ELF-1 (cell line): ENCODE measurements at regions not wholly inside any gene's neighbourhood (a gene's known extent, or its start where the extent isn't known, plus 50 kb on each side); places are given as distances from the start of the nearest gene placed in this dataset.
"Not testable (repeated sequence)": the region's sequence is repeated elsewhere in the genome, so short reads cannot be mapped to it uniquely, and the experiment has no call there.

Experiments used
- DNase-seq: peaks from one replicate; pipeline ENCODE4 v3.0.0-alpha.2; 2016; ENCODE audit warnings: low read depth, low spot score

GRCh38 chr2:65790676-65790935 lies 358.2 kb upstream of the SPRED2 start:
- DNase-seq, result peak; percentile 16

DNA sequence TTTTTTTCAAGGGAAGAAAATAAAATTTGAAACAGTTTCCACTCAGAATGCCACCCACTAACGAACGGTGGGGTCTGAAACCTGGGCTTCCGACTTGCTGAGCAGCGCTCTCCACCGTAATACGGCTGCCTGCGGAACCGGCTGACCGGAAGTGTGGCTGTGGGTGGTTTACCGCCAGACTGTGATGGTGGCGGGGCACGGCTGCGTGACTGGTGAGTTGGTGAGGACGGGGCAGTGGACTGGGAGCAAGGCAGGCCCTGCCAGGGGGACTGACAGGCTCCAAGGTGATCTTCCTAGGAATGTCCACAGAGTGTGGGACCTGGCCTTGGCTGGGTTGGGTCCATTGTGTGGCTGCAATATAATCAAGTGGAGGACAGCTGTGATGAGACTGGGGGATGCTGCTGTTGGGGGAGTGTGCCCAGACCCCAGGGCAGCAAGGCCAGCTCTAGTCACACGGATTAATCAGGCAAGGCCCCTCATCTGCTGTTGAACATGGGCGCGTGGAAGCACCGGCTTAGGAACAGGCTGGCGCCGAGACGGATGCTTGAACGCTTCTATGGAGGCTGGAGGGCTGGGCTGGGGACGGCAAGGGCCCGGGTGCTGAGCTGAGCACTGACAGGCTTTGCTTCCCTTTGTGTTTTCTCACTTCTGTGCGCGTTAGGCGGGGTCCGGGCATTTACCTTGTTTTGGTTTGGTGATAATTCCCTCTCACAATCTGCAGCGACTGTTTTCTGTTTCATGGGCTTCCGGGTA lies 357.7 kb upstream of the SPRED2 start:
- DNase-seq, result no peak

GRCh38 chr2:65788556-65788955 lies 356.2 kb upstream of the SPRED2 start:
- DNase-seq, result no peak

DNA sequence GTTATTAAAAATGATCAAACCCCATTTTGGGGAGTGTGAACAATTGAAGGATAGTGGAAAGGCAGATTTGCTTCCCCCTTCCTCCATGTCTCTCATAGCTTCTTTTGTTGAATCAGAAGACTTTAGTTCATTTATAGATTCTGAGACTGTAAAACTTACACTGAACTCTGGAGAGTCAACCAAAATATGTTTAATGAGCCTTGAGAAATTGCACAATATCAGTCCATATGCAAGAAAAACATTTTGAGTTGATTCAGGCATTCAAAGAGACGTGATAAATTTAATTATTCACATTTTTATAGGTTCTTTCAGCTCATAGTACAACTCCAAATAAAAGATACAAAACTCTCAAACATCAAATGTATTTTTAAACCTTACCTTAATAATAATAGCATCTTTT lies 354.4 kb upstream of the SPRED2 start:
- no peak for DNase-seq

DNA sequence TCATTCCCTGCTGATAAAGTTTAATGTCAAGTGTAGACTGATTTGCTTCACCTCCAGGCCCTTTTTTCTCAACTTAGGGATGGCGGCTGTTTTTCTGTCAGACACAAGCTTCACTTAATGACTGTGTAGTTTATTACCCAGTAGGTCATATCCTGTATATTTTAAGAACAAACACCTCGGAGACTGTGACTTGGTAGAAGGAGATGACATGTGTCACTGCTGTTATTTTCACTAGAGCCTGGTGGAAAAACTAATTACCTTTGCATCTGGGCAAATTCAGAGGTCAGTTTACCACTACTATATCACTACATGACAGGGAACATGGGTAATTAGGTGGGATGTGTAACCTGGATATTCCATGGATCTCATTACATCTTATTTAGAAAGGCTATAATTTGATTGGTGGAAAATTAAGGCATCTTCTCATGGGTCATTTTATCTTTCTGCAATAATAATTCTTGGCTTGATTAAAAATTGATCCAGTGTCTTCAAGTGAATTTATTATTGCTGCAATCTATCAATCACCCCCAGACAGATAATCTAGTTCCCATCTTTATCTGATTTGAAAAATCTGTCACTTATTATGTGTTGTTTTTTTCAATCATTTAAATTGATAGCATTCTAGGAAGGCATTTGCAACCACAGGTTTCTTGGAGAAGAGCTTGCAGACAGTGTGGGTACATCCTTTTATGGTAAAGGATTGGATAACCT lies 353.8 kb upstream of the SPRED2 start:
- no peak for DNase-seq

- DNase-seq, result no peak
These were observed 350.7 kb upstream of the SPRED2 start for GRCh38 chr2:65782996-65783650.

DNA sequence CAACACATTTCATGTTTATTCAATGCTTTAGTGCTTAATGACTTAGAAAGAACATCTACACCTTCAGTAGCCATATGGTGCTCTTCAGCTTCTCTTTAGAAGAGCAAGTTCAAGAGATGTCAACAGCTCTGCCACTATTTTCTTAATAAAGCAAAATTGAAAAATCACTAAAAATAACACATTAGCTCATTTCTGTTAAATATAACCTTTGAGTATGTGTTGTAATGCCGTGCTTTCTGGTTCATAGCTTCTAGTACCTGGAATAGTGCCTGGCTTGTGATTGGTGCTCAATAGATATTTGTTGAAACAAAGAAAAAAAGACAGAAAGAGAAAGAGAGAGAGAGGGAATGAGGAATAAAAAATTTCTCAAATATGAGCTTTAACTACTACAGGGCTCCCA lies 349.8 kb upstream of the SPRED2 start:
- no peak for DNase-seq

DNA sequence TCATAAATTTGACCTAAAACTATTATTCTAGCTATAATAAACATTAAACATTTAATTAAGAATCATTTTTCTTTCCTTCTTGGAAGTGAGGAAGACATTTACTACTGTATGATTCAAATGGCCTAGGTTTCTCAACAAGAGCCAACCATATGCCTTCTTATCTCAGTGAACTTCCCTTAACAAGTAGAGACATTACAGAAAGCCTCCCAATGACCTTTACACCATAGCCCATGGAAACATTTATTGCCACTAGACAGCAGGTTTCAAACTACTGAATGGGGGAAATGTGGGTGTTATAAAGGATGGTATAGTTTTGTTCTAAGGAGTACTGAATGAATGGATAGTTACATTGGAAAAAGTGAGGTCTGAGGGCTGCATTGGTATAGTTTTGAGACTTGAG lies 349.4 kb upstream of the SPRED2 start:
- no peak for DNase-seq

GRCh38 chr2:65779021-65779420 lies 346.6 kb upstream of the SPRED2 start:
- DNase-seq, result no peak

DNA sequence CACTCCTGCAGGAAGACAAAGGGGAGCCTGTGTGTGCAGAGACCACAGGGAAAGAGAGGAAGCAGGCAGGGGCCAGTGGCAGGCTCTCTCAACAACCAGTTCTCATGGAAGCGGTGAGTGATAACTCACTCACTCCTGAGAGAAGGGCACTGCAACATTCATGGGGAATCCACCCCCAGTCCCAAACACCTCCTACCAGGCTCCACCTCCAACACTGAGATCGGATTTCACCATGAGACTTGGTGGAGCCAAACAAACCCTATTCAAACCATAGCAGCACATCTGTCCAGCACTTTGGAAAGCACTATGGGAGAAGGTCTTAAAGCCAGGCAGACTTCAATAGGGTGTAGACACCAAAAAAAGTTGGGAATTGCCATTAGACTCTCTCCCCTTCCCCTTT lies 345.7 kb upstream of the SPRED2 start:
- peak; percentile 61 for DNase-seq

DNA sequence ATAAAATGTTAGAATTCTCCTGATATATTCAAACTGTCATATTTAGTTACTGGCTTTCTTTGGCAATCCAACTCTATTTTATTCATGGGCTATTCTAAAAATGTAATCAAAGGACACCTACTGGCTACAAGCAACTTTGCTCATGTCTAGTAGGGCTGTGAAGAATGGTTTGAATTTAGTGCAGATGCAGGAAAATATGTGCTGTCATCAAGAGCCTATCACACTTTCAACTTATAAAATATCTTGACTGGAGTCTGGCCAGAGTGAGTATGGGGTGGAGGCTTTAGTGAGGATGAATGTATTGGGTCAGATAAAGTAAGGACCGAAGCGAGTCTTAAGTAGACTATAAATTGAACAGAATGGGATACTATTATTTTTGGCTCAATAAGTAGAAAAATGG lies 343.4 kb upstream of the SPRED2 start:
- DNase-seq, result no peak

- DNase-seq, result no peak
These were observed 335.5 kb upstream of the SPRED2 start for GRCh38 chr2:65767946-65768345.

DNA sequence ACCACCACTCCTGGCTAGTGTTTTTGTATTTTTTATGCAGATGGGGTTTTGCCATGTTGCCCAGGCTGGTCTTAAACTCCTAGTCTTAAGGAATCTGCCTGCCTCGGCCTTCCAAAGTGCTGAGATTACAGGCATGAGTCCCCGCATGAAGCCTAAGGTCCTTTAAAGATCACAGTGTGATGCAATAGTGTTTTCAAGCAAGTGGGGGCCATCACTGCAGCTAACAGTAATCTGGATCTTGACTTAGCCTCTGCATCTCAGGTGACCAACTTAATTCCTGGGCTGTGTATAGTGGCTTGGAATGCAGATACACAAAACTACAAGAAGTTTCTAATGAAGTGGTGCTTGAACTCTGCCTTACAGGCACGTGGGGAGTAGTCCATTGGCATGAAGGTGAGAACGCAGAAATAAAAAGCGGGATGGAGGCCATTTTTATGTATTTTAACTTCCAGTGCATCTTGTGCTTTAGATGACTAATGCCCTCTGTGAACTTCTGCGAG lies 334.4 kb upstream of the SPRED2 start:
- DNase-seq, result no peak

DNA sequence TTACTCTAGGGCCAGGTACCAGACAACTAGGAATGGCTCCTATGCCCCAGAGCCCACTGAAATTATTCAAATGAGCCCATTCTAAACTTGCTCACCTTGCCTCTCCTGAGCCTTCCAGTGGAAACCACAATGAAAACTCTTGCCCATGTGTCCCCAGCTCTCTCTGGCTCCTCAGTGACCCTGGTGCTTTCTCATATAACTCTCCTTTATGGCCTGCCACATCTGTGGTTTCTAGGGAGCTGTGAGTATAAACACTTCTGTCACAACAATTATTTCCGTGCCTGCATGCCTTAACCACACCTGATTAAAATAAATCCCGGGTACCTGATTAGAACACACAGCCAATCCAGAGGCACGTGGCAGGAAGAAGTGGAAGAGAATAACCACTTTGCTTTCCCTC lies 333.0 kb upstream of the SPRED2 start:
- DNase-seq, result no peak

DNA sequence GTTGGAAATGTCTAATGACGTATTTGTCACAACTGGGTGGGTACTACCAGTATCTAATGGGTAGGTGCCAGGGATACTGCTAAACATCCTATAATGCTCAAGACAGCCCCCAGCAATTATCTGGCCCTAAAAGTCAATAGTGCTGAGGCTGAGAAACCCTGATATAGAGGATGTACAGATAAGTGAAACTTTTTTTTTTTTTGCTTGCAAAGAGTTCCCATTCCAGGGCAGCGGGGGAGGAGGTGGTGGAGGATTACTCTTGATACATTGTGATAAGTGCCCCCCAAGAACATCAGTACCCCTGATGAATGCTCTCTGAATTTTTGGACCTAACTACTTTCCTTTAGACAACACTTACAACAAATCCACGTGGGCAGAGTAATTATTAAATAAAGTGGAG lies 329.7 kb upstream of the SPRED2 start:
- DNase-seq, result no peak

DNA sequence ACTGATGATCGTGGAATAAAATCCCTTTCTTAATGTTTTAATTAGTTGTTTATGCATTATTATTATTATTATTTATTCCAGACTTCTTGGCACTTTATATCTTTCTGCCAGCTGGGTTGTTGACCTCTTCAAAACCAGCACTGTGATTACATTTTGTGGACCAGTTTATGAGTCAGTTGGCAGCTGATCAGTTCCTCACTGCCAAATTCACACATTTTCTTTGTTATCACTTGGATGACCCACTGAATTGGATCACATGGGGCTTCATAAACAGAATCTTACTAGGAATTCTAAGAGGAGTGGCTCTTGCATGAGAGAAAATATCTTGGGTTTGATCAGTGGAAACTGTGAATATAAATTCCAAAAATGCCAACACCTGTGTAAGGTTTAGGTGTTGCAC lies 321.8 kb upstream of the SPRED2 start:
- DNase-seq, result no peak

- peak; percentile 34 for DNase-seq
These were observed 319.0 kb upstream of the SPRED2 start for GRCh38 chr2:65751408-65751807.

DNA sequence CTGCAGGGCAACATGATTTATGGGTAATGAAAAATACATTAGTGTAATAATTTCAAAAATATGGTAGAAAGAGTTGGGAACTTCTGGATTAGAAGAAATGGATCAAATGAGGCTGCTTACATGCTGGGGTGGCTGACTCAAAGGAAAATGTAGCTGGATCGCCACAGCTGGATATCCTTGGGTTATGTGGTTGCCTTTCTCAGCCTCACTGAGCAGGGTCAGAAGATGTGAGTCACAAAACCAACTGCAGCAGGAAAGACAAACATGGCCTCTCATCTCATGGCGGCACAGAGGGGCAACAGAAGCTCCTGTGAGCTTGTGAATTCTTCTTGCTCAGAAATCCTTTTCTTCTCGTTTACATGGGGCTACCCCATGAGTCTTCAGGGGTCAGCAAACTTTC lies 317.1 kb upstream of the SPRED2 start:
- DNase-seq, result no peak

DNA sequence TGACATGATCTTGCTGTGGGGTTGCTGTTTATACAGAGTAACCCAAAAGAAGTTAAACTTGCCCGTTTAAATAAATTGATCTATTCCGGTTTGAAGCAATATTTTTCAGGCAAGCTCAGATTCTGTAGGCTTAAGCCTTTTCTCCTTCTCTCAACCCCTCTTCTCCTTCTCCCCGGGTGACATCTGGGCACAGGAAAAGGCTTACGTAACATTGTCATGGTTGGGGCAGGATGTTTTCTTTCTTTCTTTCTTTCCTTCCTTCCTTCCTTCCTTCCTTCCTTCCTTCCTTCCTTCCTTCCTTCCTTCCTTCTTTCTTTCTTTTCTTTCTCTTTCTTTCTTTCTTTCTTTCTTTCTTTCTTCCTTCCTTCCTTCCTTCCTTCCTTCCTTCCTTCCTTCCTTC lies 315.5 kb upstream of the SPRED2 start:
- DNase-seq, result not testable (repeated sequence)

- DNase-seq, result peak; percentile 71
These were observed 314.7 kb upstream of the SPRED2 start for GRCh38 chr2:65746931-65747675.

- DNase-seq, result no peak
These were observed 312.2 kb upstream of the SPRED2 start for GRCh38 chr2:65744477-65745200.

DNA sequence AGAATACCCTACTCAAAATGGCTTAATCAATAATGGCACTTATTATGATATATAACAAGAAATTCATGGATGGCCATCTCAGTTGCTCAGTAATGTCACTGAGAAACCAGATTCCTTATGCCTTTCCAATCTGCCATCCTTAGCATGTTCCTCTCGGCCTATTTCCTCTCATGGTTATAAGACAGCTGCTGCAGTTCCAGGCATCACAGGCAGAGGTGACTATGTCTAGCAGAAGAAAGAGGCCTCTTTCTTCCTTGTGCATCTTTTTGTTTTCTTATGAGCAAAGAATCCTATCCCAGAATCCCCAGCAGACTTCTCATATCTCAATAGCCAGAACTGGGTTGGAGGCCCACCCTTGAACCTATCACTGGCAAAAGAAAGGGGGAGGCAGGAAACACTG lies 310.6 kb upstream of the SPRED2 start:
- no peak for DNase-seq
